ENCODE measurements at regions not wholly inside any gene's neighbourhood (a gene's known extent, or its start where the extent isn't known, plus 50 kb on each side); places are given as distances from the start of the nearest gene placed in this dataset.

DNA sequence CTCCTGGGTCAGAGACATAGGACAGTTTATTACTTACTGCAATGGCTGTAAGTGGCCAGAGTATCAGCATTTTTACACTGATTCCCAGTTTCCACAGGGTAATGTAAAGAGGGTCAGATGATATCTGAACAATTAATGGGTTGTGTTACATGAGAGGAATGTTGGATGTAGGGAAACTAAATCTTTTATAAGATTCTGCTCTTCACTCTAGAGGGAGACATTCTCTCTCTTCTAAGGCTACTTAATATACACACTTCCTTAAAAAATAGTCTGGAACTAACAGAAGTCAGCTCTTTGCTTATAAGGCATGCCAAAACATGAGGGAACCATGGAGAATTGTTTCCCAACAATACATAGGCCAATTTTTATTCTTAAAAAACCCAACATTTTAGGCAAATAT lies 389.8 kb downstream of the ETNK1 start:
- no peak for ATAC-seq
- TF ChIP-seq CTCF (IDR thresholded peaks at IDR 0.05) (no peak), POLR2A (IDR thresholded peaks at IDR 0.05) (no peak), POLR2AphosphoS5 (IDR thresholded peaks at IDR 0.05) (no peak), EP300 (IDR thresholded peaks at IDR 0.05) (no peak)
- Histone ChIP-seq H3K4me3 (no peak overlapping the region), H3K4me1 (no peaks in the 10 kb centered on the region), H3K27me3 (no peaks in the 10 kb centered on the region), H3K9me3 (no peaks in the 10 kb centered on the region), H3K27ac (no peak overlapping the region), H3K36me3 (no peaks in the 10 kb centered on the region)

DNA sequence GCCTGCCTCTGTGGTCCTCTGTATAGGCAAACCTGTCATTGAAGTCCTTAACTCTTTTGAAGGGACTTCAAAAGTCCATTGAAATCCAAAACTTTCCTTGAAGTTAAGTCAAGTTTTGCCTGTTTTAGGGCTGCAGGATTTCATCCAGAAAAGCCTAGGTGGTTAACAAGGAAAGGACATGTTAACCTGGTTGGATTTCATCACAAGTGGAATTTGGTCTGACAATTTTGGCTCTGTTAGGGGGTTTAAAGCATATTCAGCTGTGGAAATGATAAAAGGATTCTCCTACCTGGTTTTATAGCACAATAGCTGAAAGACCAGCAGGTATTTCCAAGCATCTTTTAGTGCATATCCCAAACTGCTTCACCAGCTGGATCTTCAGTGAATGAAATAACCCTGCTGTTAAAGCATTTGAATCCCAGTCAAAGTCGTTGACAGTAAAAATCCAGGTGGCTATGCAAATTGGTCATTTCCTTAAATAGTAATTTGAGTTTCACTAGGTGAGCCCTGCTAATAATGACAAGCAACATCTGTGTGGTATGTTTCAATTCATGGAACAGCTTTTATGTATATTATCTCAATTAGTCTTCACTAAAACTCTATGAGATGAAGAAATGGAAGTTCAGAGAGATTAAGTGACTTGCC lies 400.5 kb downstream of the ETNK1 start:
- Histone ChIP-seq H3K27me3 (no peaks in the 10 kb centered on the region), H3K27ac (no peak overlapping the region), H3K36me3 (no peaks in the 10 kb centered on the region), H3K4me1 (no peaks in the 10 kb centered on the region), H3K9me3 (no peaks in the 10 kb centered on the region), H3K4me3 (no peak overlapping the region)
- TF ChIP-seq CTCF (IDR thresholded peaks at IDR 0.05) (no peak), POLR2AphosphoS5 (IDR thresholded peaks at IDR 0.05) (no peak), EP300 (IDR thresholded peaks at IDR 0.05) (no peak), POLR2A (IDR thresholded peaks at IDR 0.05) (no peak)
- WGBS, 2 donors (ENCODE audit: low coverage in 1 of 2) = 50 to 67% methylated on average over 1 of the region's 1 CpG
- ATAC-seq = no peak

DNA sequence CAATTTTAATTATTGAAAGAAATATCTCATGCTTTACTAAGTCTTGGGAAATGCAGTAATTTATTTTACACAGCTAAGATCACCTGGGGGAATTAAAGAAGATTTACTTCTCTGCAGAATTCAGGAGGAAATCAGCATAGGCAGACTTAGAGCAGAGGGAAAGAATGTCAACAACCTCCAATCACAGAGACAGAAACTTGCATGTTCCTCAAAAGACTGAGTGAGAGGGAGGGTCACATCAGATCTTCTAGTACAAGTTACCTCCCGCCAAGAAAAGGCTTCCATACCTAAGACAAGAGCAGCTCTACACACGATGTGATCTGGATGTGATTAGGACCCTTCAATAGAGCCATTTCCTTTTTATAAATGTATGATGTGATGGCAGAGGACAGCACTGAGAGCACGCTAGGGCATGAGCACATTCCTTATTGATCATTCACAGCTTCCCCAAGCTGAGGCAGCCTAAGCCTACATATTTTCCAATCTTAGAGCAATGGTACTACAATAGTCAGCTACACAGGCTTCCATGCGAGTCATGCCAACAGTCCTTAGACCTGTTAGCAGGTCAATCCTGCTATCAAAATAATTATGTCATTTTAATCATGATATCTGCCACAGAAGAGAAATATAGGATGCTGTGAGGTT lies 403.3 kb downstream of the ETNK1 start:
- no peaks in the 10 kb centered on the region for H3K36me3 ChIP-seq
- H3K4me1 ChIP-seq = no peaks in the 10 kb centered on the region
- WGBS, 2 donors (ENCODE audit: low coverage in 1 of 2) = 48 to 67% methylated on average over 3 of the region's 4 CpGs
- ATAC-seq = no peak
- H3K27ac ChIP-seq = no peak overlapping the region
- H3K27me3 ChIP-seq = no peaks in the 10 kb centered on the region
- no peak overlapping the region for H3K4me3 ChIP-seq
- TF ChIP-seq POLR2AphosphoS5 (IDR thresholded peaks at IDR 0.05) (no peak), EP300 (IDR thresholded peaks at IDR 0.05) (no peak), CTCF (IDR thresholded peaks at IDR 0.05) (no peak)
- no peaks in the 10 kb centered on the region for H3K9me3 ChIP-seq

DNA sequence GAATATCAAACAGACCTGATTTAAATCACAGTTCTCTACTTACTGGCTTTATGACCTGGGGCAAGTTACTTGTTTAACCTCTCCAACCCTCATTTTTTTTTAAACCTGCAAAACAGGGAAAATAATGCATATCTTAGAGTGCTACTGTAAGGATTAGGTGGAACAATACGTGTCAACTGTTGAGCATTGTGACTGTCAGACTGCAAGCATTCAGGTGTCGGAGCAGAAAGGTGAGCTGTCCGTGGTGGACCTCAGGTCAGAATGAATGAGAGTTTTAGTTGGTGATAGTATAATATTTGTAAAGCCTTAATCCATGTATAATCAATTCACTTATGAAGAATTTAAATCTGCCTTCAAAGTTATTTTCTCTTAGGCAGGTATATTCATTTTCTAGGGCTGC lies 404.2 kb downstream of the ETNK1 start:
- Histone ChIP-seq H3K27me3 (no peaks in the 10 kb centered on the region), H3K9me3 (no peaks in the 10 kb centered on the region), H3K4me1 (no peaks in the 10 kb centered on the region), H3K4me3 (no peak overlapping the region), H3K27ac (no peak overlapping the region), H3K36me3 (no peaks in the 10 kb centered on the region)
- TF ChIP-seq POLR2AphosphoS5 (IDR thresholded peaks at IDR 0.05) = no peak
- TF ChIP-seq CTCF (IDR thresholded peaks at IDR 0.05) = no peak
- TF ChIP-seq POLR2A (IDR thresholded peaks at IDR 0.05) = no peak
- TF ChIP-seq EP300 (IDR thresholded peaks at IDR 0.05) = no peak
- 85 to 86% methylated on average over 3 of the region's 3 CpGs for whole genome bisulfite sequencing, 2 donors (ENCODE audit: low coverage in 1 of 2)
- ATAC-seq = no peak

DNA sequence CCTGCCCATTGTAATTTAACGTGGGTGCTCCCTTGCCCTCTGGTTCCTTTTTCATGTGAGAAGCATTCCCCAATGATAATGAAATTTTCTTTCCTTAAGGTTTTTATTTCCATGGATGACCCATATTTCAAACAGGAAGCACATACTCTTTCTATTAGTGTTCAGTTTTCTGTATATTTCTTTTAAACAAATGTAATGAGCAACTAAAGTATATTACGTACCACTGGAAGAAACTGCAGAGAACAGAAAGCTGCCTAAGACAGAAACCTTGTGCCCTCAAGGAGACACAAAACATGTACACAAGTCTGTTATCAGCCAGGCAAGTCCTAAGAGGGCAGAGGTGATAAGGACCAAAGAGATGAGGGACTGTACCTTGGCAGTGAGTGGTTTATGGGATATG lies 414.9 kb downstream of the ETNK1 start:
- 56 to 73% methylated on average over 2 of the region's 2 CpGs for WGBS, 2 donors (ENCODE audit: low coverage in 1 of 2)
- Histone ChIP-seq H3K27ac (no peak overlapping the region), H3K27me3 (no peaks in the 10 kb centered on the region), H3K9me3 (no peaks in the 10 kb centered on the region), H3K36me3 (no peaks in the 10 kb centered on the region), H3K4me1 (no peaks in the 10 kb centered on the region), H3K4me3 (no peak overlapping the region)
- TF ChIP-seq CTCF (IDR thresholded peaks at IDR 0.05) (no peak), POLR2A (IDR thresholded peaks at IDR 0.05) (no peak), POLR2AphosphoS5 (IDR thresholded peaks at IDR 0.05) (no peak), EP300 (IDR thresholded peaks at IDR 0.05) (no peak)
- ATAC-seq = no peak
